Stomach (tissue), 4 donors: ENCODE measurements at regions not wholly inside any gene's neighbourhood (a gene's known extent, or its start where the extent isn't known, plus 50 kb on each side); places are given as distances from the start of the nearest gene placed in this dataset.

Experiments
- EP300 ChIP-seq: sonication (generic); formaldehyde crosslinking; IDR thresholded peaks from one replicate; pipeline ENCODE4 v1.6.1; 2017; ENCODE audit warnings: antibody characterized with exemption
- POLR2A ChIP-seq, 4 donors: fragments of 450-650 bp; IDR thresholded peaks; one replicate each; pipeline ENCODE4 v1.6.1; 2016; ENCODE audit warnings: antibody characterized with exemption in 4 of 4, control low read depth in 2 of 4, mild to moderate bottlenecking in 1 of 4, moderate library complexity in 1 of 4
- POLR2AphosphoS5 ChIP-seq, 3 donors: sonication (generic); formaldehyde crosslinking; IDR thresholded peaks; one replicate each; pipeline ENCODE4 v1.6.1; 2016; ENCODE audit warnings: antibody characterized with exemption in 3 of 3
- TF ChIP-seq, protein P1 (sequence below), 7 experiments: fragments of 450-650 bp in 4 of 7; fragments of 200-600 bp in 3 of 7; sonication (generic) in 3 of 7; IDR thresholded peaks; one replicate each; pipeline ENCODE4 v1.5.1; 2016 to 2019; ENCODE audit warnings: antibody characterized with exemption in 7 of 7, control low read depth in 2 of 7, mild to moderate bottlenecking in 1 of 7

DNA sequence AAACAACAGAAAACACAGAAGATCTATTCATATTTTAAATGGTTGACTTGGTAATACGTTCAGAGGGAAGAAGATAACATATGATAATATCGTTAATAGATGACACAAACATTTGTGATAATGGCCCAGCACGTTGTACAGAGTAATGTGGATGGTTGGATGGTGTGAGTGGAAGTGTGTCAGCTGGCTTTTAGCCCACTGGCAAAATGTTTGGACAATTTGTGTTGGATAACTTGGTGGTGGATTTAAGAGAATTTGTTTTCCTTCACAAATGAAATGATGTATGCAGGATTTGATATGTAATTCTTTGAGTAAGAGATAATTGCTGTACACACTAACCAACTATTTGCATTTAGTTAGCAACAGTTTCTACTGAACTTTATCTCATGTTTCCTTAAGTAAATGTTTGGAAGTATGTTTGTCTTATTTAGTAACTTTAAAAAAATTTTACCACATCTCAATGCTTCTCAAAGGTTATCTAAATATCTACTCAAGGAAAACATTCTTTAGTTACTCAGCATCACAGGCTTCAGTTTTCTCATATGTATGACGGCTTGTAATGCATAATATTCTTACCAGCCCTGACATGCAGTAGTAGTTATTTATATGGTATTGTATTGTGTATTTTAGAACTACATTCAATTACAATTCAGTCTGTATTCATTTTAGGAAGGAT lies 328.5 kb upstream of the GOLIM4 start:
- TF ChIP-seq, protein P1, sequence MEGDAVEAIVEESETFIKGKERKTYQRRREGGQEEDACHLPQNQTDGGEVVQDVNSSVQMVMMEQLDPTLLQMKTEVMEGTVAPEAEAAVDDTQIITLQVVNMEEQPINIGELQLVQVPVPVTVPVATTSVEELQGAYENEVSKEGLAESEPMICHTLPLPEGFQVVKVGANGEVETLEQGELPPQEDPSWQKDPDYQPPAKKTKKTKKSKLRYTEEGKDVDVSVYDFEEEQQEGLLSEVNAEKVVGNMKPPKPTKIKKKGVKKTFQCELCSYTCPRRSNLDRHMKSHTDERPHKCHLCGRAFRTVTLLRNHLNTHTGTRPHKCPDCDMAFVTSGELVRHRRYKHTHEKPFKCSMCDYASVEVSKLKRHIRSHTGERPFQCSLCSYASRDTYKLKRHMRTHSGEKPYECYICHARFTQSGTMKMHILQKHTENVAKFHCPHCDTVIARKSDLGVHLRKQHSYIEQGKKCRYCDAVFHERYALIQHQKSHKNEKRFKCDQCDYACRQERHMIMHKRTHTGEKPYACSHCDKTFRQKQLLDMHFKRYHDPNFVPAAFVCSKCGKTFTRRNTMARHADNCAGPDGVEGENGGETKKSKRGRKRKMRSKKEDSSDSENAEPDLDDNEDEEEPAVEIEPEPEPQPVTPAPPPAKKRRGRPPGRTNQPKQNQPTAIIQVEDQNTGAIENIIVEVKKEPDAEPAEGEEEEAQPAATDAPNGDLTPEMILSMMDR (IDR thresholded peaks at IDR 0.05): no peak
- TF ChIP-seq POLR2AphosphoS5 (IDR thresholded peaks at IDR 0.05) (no peak), POLR2A (IDR thresholded peaks at IDR 0.05) (no peak), EP300 (no peak)
